GM21786 (cell line): ENCODE measurements at regions not wholly inside any gene's neighbourhood (a gene's known extent, or its start where the extent isn't known, plus 50 kb on each side); places are given as distances from the start of the nearest gene placed in this dataset.
"Not testable (repeated sequence)": the region's sequence is repeated elsewhere in the genome, so short reads cannot be mapped to it uniquely, and the experiment has no call there.

ENCODE experiments used
- ATAC-seq: cut with Tn5 transposase; IDR thresholded peaks from one replicate; pipeline ENCODE4 v1.9.1; 2021; ENCODE audit not compliant: unreplicated experiment

GRCh38 chr11:98194611-98195010, 826.1 kb upstream of the CNTN5 start:
- ATAC-seq: no peak

GRCh38 chr11:98195300-98195699, 825.4 kb upstream of the CNTN5 start:
- ATAC-seq: no peak

- ATAC-seq: no peak
Measured at GRCh38 chr11:98207086-98207485, 813.7 kb upstream of the CNTN5 start.

GRCh38 chr11:98227278-98227677, 793.5 kb upstream of the CNTN5 start:
- ATAC-seq: no peak

- no peak for ATAC-seq
Measured at GRCh38 chr11:98230678-98231077, 790.1 kb upstream of the CNTN5 start.

GRCh38 chr11:98234698-98235097, 786.1 kb upstream of the CNTN5 start:
- ATAC-seq: no peak

- ATAC-seq: no peak
Measured at GRCh38 chr11:98243897-98244296, 776.9 kb upstream of the CNTN5 start.

- ATAC-seq: no peak
Measured at GRCh38 chr11:98260983-98261382, 759.8 kb upstream of the CNTN5 start.

- ATAC-seq: no peak
Measured at GRCh38 chr11:98277251-98277912, 743.4 kb upstream of the CNTN5 start.

- ATAC-seq: no peak
Measured at GRCh38 chr11:98289617-98290263, 731.0 kb upstream of the CNTN5 start.

GRCh38 chr11:98296091-98296880, 724.5 kb upstream of the CNTN5 start:
- no peak for ATAC-seq

GRCh38 chr11:98300719-98301118, 720.0 kb upstream of the CNTN5 start:
- no peak for ATAC-seq

- no peak for ATAC-seq
Measured at GRCh38 chr11:98307827-98308491, 712.8 kb upstream of the CNTN5 start.

- ATAC-seq: not testable (repeated sequence)
Measured at GRCh38 chr11:98330306-98330705, 690.4 kb upstream of the CNTN5 start.

GRCh38 chr11:98358551-98358950, 662.2 kb upstream of the CNTN5 start:
- ATAC-seq: no peak

GRCh38 chr11:98365190-98365589, 655.6 kb upstream of the CNTN5 start:
- ATAC-seq: no peak

GRCh38 chr11:98365941-98366340, 654.8 kb upstream of the CNTN5 start:
- no peak for ATAC-seq

GRCh38 chr11:98390391-98390790, 630.4 kb upstream of the CNTN5 start:
- no peak for ATAC-seq

- not testable (repeated sequence) for ATAC-seq
Measured at GRCh38 chr11:98394500-98394899, 626.2 kb upstream of the CNTN5 start.

GRCh38 chr11:98398508-98398907, 622.2 kb upstream of the CNTN5 start:
- no peak for ATAC-seq

- ATAC-seq: no peak
Measured at GRCh38 chr11:98409069-98409468, 611.7 kb upstream of the CNTN5 start.
